Testis (tissue), 2 donors: ENCODE measurements at regions not wholly inside any gene's neighbourhood (a gene's known extent, or its start where the extent isn't known, plus 50 kb on each side); places are given as distances from the start of the nearest gene placed in this dataset.

Source experiments
- DNase-seq: peaks from one replicate; pipeline ENCODE4 v3.0.0-alpha.2; 2019
- H3K27ac ChIP-seq, 2 donors: fragments of 200-600 bp; sonication (generic); one replicate each; pipeline ENCODE4 v1.5.1; 2019
- H3K27me3 ChIP-seq: fragments of 200-600 bp; sonication (generic); one replicate; pipeline ENCODE4 v1.5.1; 2019
- H3K36me3 ChIP-seq: fragments of 200-600 bp; sonication (generic); one replicate; pipeline ENCODE4 v1.5.1; 2017; ENCODE audit warnings: low read depth; ENCODE audit errors: missing control alignments
- H3K4me1 ChIP-seq: fragments of 200-600 bp; sonication (generic); one replicate; pipeline ENCODE4 v1.5.1; 2019
- H3K4me3 ChIP-seq, 2 donors: fragments of 200-600 bp; sonication (generic); one replicate each; pipeline ENCODE4 v1.5.1; 2017 to 2019
- H3K9me3 ChIP-seq: fragments of 200-600 bp; sonication (generic); one replicate; pipeline ENCODE4 v1.5.1; 2017
- POLR2A ChIP-seq: fragments of 450-650 bp; IDR thresholded peaks from one replicate; pipeline ENCODE4 v1.6.1; 2017; ENCODE audit warnings: antibody characterized with exemption, mild to moderate bottlenecking, moderate library complexity
- WGBS, 2 donors: methylation state at CpG; one replicate each; pipeline ENCODE4 v1.1.5; 2018; 5-methylcytosine and 5-hydroxymethylcytosine counted together
- intact Hi-C: fragments of 100-400 bp; cut with DNase I; formaldehyde crosslinking; loops from one replicate; pipeline ENCODE4 v1.15.1; 2023; ENCODE audit warnings: low total_unique reads
- TF ChIP-seq, protein P1 (sequence below), 3 experiments: fragments of 450-650 bp in 2 of 3; fragments of 200-600 bp in 1 of 3; sonication (generic) in 1 of 3; IDR thresholded peaks; one replicate each; pipeline ENCODE4 v1.5.1; 2016 to 2019; ENCODE audit warnings: antibody characterized with exemption in 3 of 3, mild to moderate bottlenecking in 2 of 3, moderate library complexity in 1 of 3

DNA sequence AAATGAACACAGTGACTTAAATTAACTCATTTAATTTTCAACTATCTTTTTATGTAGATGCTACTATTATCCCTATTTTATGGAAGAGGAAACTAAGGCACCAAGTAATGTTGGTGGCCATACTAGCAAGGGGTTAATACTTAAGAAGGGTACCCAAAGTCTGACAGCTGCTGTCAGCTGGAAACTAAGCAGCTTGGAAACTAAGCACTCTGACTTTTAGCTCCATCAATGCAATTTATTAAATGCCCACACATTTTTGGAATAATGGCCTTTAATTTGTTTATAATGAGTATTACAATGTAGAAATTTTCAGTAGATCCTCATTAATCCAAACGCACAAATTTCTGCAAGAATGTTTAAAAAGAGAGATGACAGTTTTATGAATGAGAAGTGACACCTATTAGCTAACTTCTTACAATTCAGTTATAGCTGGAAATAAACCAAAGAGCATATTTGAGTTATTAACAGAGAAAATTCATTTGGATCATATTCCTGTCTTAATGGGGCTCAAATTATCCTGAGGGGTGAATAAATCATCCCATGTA is 483.1 kb upstream of the MBL2 start:
- Histone ChIP-seq H3K4me1 (no peaks in the 10 kb centered on the region), H3K9me3 (no peaks in the 10 kb centered on the region), H3K36me3 (no peaks in the 10 kb centered on the region), H3K27ac (no peak overlapping the region), H3K4me3 (no peak overlapping the region), H3K27me3 (no peaks in the 10 kb centered on the region)
- DNase-seq: no peak
- intact Hi-C loops: no loop called here
- TF ChIP-seq POLR2A: no peak
- TF ChIP-seq, protein P1, sequence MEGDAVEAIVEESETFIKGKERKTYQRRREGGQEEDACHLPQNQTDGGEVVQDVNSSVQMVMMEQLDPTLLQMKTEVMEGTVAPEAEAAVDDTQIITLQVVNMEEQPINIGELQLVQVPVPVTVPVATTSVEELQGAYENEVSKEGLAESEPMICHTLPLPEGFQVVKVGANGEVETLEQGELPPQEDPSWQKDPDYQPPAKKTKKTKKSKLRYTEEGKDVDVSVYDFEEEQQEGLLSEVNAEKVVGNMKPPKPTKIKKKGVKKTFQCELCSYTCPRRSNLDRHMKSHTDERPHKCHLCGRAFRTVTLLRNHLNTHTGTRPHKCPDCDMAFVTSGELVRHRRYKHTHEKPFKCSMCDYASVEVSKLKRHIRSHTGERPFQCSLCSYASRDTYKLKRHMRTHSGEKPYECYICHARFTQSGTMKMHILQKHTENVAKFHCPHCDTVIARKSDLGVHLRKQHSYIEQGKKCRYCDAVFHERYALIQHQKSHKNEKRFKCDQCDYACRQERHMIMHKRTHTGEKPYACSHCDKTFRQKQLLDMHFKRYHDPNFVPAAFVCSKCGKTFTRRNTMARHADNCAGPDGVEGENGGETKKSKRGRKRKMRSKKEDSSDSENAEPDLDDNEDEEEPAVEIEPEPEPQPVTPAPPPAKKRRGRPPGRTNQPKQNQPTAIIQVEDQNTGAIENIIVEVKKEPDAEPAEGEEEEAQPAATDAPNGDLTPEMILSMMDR (IDR thresholded peaks at IDR 0.05): no peak
- 40 to 47% methylated on average over 1 of the region's 1 CpG for WGBS, 2 donors

DNA sequence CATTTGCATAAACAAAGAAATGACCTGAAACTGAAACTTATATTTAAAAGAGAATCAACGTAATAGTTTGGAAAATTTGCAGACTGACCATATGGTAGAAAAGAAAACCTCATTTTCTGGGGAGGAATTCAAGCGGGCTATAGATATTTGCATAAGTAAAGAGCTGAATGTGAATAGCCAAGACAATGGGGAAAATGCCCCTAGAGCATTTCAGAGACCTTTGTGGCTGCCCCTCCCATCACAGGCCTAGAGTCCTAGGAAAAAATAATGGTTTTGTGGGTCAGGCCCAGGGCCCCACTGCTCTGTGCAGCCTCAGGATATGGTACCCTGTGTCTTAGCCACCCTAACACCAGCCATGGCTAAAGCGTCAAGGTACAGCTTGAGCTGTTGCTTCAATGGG is 480.6 kb upstream of the MBL2 start:
- intact Hi-C loops: no loop called here
- H3K27ac ChIP-seq: no peak overlapping the region
- no peaks in the 10 kb centered on the region for H3K36me3 ChIP-seq
- no peaks in the 10 kb centered on the region for H3K27me3 ChIP-seq
- no peaks in the 10 kb centered on the region for H3K9me3 ChIP-seq
- H3K4me3 ChIP-seq: no peak overlapping the region
- no peaks in the 10 kb centered on the region for H3K4me1 ChIP-seq
- TF ChIP-seq, protein P1 (IDR thresholded peaks at IDR 0.05): no peak
- WGBS, 2 donors: 64 to 77% methylated on average over 3 of the region's 3 CpGs
- DNase-seq: no peak

DNA sequence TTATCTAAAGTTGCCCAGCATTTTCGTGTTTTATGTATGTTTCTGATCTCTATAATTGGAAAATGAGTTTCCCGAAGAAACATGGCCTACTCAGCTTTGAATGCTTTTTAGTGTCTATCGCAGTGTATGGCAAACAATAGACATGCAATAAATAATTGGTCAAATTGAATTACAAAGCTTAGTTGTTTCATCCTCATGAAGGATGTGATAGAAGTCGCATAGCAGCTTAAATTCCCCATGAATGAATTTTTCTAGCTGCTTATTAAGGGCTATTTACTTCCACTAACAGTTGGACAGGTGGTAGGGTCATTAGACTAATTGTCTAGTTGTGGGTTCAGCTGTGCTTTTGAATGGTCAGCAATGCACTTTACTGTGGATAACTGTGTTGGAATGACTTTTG is 467.3 kb upstream of the MBL2 start:
- no peak for DNase-seq
- WGBS, 2 donors: 72 to 75% methylated on average over 4 of the region's 4 CpGs

GRCh38 chr10:53236941-53237340 is 464.4 kb upstream of the MBL2 start:
- no peak for DNase-seq
- intact Hi-C loops: no loop called here
- 92 to 100% methylated on average over 1 of the region's 1 CpG for WGBS, 2 donors
- TF ChIP-seq, protein P1 (IDR thresholded peaks at IDR 0.05): no peak
- TF ChIP-seq POLR2A: no peak
- no peak overlapping the region for H3K27ac ChIP-seq
- no peaks in the 10 kb centered on the region for H3K4me1 ChIP-seq
- no peak overlapping the region for H3K4me3 ChIP-seq
- H3K36me3 ChIP-seq: no peaks in the 10 kb centered on the region
- H3K9me3 ChIP-seq: no peaks in the 10 kb centered on the region
- no peaks in the 10 kb centered on the region for H3K27me3 ChIP-seq

More for the DNA sequence above, 467.3 kb upstream of the MBL2 start:
- intact Hi-C loops: no loop called here
- Histone ChIP-seq H3K27me3 (no peaks in the 10 kb centered on the region), H3K27ac (no peak overlapping the region), H3K4me3 (no peak overlapping the region), H3K4me1 (no peaks in the 10 kb centered on the region), H3K9me3 (no peaks in the 10 kb centered on the region), H3K36me3 (no peaks in the 10 kb centered on the region)
- no peak for TF ChIP-seq POLR2A
- TF ChIP-seq, protein P1 (IDR thresholded peaks at IDR 0.05): no peak

DNA sequence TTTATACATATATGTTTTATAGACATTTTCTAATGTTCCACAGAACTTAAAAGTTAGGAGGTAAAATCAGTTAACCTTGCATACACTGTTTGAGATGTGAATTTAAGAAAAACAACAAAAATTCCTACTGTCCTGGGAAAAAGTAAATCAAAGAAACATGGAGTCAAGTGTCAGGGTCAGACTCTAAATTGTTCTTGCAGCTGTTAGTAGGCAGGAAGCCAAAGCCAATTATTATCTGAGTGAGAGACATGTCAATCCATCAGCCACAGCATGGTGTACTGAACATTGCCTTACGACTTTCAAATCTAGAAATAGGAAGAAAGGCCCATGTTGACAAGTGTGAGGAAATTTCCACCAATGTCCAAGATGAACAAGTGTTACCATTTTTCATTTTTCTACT is 461.2 kb upstream of the MBL2 start:
- TF ChIP-seq, protein P1 (IDR thresholded peaks at IDR 0.05): no peak
- TF ChIP-seq POLR2A: no peak
- Histone ChIP-seq H3K4me1 (no peaks in the 10 kb centered on the region), H3K27me3 (no peaks in the 10 kb centered on the region), H3K36me3 (no peaks in the 10 kb centered on the region), H3K27ac (no peak overlapping the region), H3K4me3 (no peak overlapping the region), H3K9me3 (no peaks in the 10 kb centered on the region)
- DNase-seq: no peak
- 50 to 55% methylated on average over 1 of the region's 1 CpG for WGBS, 2 donors
- intact Hi-C loops: no loop called here
